DMS114 treated with DMSO at 0.1 percent for 48 hours (cell line): ENCODE measurements at regions not wholly inside any gene's neighbourhood (a gene's known extent, or its start where the extent isn't known, plus 50 kb on each side); places are given as distances from the start of the nearest gene placed in this dataset.

Experiments
- DNase-seq: peaks from one replicate; lab custom pipeline; 2025; ENCODE audit not compliant: unreplicated experiment; lab: John Stamatoyannopoulos, UW

DNA sequence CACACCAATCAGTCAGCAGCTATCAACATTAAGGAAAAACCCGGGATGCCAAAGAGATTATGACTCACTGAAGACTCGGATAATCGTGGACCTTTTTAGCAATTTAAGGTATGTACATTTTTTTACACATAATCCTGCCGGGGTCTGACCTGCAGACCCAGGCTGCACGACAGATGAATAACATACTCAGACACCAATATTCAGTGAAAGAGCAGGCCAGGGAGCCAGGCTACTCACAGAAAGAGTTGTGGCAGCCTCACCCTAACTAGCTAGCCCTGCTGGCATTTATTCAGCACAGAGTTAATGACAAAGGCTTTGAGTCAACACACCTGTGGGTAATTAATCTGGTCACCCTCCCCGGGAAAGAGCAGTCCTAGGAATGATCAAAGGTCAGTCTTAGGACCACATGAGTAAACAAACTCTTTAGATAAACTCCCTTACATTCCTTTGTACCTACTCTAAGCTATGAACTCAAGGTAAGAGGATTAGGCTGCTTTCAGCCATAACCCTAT is 727.5 kb downstream of the TBL1XR1 start:
- no peak for DNase-seq

DNA sequence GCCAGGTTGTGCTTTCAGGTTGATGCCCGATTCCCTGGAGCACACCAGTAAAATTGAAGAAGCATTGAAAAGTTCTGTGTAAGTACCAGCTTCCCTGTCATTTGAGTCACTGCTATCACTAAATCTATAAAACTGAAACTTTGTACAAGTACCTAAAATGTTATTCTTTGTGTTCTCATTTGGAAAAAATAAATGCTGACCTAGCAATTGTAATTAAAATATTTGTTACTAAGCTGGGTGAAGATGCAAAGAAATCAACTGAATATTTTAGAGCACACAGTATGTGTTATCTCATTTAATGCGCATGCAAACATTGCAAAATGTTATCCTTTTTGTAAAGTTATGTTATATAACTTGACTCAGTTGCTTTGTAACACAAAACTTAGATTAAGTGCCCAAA is 733.7 kb downstream of the TBL1XR1 start:
- DNase-seq, result no peak

DNA sequence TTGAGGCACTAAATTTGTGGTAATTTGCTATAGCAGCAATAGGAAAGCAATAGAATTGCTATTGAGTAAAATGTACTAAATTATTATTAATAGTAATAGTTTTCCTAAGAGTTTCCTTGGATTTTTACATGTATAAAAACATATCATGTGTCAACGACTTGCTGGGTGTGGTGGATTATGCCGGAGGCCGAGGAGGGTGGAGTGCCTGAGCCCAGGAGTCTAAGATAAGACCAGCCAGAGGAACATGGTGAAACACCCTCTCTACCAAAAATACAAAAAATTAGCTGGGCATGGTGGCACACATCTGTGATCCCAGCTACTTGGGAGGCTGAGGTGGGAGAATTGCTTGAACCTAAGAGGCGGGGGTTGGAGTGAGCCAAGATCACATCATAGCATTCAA is 749.9 kb downstream of the TBL1XR1 start:
- no peak for DNase-seq

DNA sequence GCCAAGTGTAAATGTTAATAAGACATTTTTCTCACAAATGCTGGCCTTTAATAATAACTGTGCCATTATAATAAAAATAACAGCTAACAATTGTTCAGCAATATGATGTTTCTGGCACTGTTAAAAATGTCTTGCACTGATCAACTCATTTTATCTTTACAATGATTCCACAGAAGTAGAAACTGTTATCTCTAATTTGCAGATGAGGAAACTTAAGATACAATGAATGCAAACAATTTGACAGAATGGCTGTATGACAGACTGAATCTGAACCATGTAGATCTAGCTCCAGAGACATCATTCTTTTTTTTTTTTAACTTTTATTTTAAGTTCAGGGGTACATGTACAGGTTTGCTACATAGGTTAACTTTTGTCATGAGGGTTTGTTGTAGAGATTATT is 755.0 kb downstream of the TBL1XR1 start:
- no peak for DNase-seq

DNA sequence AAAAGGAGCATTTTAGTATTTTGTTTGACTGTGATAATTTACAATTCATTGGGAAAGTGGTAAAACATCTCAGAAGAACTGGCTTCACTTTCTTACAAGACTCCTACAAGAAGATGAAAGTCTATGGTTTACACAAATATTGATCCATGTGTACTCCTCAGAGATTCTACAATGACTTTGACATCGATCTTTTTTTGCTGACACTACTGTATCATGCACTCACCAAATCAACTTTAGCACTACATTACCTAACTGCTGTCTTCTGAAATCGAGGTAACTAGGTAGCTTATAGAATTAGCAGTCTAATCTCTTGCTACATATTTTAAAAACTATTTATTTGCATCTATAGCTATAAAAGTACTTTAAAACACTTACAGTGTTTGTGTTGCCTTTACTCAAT is 757.6 kb downstream of the TBL1XR1 start:
- DNase-seq, result no peak

DNA sequence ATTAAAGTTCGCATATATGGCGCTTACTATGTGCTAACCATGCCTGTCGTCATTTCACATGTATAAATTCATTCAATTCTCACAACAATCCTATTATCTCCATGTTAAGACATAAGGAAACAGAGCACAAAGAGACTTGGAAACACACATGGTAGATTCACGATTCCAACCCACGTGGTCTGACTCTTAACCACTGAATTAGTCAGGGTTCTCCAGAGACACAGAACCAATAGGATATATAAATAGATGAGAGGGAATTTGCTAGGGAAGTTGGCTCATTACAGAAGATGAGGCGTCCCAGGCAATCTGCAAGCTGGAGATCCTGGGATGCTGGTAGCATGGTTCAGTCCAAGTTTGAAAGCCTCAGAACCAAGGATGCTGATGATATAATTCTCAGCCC is 765.3 kb downstream of the TBL1XR1 start:
- DNase-seq, result no peak

DNA sequence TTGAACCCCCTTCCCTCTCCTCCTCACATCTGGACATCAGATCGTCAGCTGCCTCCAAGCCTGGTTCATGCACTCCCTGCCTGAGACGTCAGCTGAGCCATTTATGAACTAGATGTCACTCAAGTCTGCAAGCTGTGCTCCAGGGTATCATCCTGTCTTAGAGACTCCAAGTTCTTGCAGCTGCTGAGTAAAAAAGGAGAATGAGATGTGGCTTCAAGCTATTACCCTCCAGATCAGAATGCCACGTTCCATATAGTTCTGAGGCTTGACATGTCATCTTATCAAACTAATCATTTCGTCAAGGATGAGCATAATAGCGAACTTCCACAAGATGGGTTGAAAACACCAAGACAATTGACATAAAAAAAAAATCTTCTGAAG is 766.3 kb downstream of the TBL1XR1 start:
- no peak for DNase-seq

DNA sequence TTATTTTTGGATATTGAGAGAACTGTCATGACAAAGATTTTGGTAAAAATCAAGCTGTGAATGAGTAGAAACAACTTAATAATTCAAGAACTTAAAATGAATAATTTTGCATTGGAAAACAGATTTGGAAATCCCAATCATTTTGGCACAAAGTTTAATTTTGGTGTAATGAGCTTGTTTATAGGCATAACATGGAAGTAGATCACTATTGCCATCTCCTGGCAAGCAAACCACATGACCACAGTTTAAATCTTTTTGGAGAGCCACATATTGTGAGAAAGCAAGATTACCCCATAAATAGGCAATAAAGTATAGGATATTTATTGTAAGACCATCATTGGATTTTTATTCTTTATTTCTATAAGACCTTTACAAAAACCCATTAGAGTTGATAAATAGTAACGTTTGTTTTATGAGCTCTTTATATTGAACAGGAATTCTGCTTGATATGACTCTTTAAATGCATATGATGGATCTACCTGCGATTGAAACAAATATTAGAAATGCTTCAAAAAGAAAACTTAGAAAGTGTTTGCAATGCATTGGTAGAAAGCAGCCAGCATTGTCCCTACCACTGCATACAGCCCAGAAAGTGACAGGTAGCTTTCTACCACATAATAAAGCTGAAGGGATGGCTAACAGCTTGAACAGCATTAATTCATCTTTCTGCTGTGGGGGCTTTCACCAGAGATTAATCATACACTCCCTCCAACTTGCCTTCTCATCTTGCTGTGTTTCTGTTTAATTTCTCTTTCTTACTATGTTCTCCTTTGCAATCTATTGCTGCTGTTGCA is 766.8 kb downstream of the TBL1XR1 start:
- DNase-seq, result peak; percentile 42

DNA sequence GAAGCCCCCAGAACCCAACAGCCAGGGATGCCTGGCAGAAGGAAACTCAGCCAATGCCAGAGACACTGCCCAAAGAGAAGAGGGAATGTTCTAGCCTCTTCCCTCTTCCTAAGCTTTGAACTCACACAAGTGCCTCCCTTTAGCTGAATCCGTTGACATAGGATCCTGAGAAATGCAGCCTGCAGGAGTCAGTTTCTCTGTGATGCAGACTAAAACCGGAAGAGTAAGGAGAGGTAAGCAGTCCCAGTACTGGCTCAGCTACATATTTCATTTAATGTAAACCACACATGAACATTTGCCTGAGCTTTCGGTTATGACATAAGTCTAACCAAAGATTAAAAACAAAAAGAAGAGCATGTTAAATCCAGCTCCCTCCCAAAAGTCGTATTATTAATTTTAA is 768.7 kb downstream of the TBL1XR1 start:
- no peak for DNase-seq

DNA sequence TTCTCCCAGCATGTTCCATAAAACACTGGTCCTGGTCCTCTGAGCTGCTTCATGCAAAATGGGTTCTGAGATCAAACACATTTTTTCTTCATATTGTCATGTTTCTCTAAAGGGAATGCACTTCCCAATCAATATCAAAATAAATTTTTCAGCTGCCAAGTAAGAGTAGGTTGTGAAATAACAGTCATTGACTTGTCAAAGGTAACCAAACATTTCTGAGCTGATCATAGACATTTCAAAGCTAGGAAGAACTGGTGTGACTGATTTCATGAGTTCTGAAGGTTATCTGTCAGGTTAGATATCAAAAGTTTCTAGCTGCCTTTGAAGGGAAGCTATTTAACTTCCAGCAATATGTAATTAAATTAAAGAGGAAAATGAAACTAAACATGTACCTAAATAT is 770.9 kb downstream of the TBL1XR1 start:
- DNase-seq, result no peak

DNA sequence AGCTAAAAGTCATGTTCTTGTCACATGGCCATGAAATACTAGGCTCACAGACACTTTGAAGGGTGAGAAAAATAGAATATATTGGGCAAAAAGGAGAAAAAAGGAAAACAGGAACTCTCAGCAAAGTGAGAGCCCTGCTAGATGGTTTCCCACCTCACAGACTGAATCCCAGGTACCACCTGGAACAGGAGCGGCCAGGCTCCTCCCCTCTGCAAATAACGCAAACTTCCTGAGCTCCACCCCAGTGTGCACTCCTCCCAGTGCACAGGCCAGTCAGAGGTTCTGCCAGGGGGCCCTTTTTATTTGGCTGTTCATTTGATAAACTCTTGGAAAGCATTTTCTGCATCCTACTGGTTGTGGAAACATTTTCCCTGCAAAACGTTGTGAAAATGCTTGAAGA is 780.4 kb downstream of the TBL1XR1 start:
- DNase-seq, result no peak

DNA sequence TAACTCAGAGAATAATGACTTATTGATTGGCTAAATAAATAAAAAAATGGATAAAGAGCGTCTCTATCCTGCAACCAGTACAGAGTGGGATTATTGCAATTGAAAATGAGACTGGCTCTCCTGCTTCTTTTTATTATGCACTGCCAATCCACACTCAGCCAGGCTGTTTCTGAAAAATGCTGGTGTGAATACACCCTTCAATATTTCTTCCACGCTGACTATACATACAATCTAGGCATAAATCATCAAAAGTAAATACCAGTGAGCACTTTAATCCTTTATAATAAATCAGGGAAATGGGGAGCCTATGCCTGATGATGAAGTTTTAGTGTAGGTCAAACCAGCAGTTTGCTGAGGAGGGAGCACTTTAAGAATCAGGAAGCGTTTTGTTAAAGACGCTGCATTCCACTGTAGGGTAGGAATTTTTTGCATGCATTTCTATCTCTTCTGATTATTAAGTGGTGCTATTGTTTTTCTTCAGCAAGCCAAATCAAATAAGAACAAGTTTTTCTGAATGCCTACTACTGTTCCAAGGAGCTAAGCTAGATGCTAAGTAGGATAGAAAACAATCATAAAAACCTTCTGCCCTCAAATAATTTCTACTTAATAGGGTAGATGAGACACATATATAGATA is 781.5 kb downstream of the TBL1XR1 start:
- DNase-seq, result no peak

DNA sequence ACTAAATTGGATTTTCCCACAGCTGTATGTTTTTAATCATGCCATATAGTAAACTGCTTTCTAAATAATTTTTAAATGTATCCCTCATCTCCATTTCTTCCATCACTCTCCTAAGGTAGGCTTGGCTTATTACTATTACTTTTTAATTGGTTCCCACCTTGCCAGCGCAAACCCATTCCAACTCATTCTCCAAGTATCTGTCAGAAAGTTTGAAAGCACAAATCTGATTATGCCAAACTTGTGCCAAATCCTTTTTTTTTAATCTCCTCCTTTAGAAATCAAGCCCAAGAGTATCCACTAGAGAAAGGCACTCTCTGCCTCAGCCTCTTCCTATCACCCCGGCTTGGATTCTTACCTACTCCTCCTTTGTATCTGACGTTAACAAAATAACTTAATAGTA is 784.5 kb downstream of the TBL1XR1 start:
- DNase-seq, result no peak

DNA sequence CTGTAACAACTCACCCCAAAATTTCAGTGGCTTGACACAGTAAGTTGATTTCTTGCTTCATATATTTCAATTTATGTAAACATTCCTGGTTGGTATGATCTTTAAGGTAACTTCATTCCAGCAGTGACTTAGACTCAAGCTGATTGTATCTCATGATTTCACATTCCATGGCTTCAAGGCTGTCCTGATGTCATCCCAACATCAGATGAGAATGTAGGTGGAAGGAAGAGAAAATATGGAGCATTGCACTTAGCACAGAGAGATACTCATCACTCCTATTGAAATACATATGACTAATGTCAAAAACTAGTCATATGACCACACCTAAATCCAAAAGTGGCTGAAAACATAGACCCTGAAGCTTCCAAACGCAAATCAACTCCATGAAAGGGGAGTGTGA is 793.8 kb downstream of the TBL1XR1 start:
- DNase-seq, result no peak

DNA sequence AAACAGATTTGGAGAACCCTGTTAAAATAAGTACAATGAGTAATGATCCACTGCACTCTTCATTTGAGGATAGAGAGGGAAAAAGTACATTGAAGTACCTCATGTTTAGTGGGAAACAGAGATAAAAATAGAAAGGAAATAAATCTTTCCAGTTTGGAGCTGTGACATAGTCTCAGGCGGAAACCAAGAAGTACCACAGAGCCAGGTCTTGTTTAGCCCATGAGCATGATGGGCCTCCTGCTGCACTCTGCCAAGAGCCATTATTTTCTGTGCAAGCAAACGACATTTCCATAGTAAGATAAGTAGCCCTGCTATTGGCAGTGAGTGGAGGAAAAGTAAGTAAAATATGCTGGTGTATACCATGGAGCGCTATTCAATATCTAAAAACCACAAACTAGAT is 796.1 kb downstream of the TBL1XR1 start:
- DNase-seq, result no peak

DNA sequence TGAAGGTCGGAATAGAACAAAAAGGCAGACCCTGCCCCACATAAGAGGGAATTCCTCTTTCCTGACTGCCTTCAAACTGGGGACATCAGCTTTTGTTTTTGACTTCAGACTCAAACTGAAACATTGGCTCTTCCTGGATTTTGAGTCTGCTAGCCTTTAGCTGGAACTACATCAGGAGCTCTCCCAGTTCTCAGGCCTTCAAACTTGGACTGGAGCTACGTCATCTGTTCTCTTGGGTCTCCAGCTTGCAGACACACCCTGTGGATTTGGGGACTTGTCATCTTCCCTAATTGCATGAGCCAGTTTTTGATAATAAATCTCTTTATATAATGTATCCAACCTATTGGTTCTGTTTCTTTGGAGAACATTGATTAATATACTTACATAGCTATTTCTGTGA is 798.1 kb downstream of the TBL1XR1 start:
- DNase-seq, result no peak

DNA sequence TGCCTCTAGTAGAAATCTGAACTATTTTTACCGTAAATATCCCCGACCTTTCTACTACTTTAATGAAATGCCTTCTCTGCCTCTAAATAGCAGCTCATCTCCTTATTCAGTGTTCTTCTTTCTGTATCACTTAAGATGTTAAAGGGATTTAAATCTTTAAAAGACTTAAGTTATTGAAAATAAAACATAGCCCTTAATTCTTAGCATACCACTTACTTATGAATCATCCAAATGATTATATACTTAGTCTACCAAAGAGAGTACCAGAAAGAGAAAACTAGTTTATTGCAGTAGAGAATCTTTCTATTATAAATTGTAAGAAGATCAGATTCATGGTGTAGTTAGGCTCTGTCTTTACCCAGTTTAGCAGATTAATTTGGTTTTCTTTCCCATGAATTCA is 802.0 kb downstream of the TBL1XR1 start:
- no peak for DNase-seq

DNA sequence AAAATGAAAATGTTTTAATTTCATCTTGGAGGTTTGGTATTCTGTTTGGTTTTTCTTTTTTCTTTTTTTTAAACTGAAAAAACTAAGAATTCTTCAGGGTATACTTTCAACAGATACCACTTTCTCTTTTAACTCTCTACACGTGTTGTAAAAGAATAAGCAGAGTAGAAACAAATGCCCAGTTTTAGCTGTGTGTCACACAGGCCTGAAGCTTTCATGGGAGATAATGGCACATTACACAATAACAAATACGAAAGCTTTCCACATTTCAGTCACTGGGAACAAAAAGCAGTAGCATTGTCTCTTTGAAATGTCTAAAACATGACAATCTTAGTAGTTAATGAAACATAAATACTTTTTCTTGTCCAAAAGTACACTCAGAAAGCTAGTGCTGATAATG is 818.5 kb downstream of the TBL1XR1 start:
- DNase-seq, result no peak

DNA sequence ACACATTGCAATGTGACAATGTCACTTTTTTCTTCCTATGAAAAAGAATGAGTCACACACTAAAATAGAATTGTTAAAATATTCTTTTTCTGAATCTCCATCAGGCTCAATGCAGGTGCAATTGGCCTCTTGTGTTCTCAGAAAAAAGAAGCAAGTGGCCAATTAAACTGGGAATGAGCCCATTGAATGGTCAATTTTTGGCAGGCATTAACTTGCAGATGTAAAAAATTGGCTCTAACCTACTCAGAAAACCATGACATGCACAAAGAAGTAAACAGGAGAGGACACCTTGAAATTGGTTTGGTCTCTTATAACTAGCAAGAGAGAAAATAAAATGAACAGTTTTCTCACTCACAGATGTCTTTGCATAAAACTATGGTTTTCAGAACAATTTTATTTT is 820.8 kb downstream of the TBL1XR1 start:
- no peak for DNase-seq

DNA sequence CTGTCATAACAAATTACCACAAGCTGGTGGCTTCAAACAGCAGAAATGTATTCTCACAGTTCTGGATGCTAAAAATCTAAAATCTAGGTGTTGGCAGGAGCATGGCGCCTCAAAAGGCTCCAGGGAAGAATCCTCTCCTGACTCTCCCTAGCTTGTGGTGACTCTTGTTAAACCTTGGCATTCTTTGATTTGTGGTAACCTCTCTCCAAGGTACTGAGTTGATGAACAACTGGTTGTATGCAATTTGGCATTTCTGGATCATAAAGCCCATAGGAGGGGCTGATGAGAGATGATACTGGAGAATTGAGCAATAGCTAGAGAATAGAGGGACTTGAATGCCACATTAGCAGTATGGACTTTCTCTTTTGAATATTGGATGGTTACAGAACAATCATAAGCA is 821.8 kb downstream of the TBL1XR1 start:
- no peak for DNase-seq

DNA sequence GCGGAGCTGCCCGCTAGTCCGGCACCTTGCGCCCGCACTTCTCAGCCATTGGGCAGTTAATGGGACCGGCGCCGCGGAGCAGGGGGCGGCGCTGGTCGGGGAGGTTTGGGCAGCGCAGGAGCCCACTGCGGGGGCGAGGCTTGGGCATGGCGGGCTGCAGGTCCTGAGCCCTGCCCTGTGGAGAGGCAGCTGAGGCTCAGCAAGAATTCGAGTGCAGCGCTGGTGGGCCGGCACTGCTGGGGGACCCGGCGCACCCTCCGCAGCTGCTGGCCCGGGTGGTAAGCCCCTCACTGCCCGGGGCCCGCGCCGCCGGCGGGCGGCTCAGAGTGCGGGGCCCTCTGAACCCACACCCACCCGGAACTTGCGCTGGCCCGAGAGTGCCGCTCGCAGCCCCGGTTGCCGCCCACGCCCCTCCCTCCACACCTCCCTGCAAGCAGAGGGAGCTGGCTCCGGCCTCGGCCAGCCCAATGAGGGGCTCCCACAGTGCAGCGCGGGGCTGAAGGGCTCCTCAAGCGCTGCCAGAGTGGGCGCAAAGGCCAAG is 835.0 kb downstream of the TBL1XR1 start:
- DNase-seq, result no peak

DNA sequence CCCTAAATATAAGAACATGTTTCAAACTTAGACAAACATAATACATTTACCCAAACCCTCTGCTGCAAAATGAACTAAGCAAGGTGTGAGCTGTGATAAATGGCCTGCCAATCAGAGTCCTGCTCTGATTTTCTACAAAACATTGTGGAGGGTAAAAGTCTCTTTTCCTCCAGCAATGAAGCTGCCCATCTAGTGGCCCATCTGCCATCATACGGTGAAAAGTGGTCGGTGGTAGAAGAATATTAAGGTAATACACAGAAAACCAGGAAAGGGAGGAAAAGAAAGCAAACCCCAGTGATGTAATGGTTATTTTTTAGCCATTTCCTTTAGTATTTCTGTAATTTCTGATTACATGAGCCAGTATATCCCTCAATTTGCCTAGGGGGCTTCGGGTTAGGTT is 838.1 kb downstream of the TBL1XR1 start:
- no peak for DNase-seq

DNA sequence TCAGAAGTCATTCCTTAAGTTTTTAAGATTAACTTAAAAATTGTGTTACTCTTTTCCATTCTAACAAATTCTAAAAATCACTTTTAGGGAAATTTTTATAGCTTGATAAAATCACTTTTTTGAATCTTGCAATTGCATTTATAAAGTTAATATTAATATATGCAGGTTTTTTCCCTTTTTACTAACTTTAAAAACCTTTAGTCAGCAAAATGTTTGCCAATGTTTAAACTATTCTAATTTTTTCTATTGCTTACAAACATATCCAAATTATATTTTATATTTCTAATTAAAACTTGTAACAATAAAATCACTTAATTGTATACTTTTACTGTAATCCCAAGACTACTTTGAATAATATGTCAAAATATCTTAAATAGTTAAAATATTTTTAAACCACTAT is 839.4 kb downstream of the TBL1XR1 start:
- no peak for DNase-seq
